ENCODE measurements at regions not wholly inside any gene's neighbourhood (a gene's known extent, or its start where the extent isn't known, plus 50 kb on each side); places are given as distances from the start of the nearest gene placed in this dataset.

GRCh38 chr14:71658261-71658860, 273.9 kb upstream of the RGS6 start:
- no peaks in the 10 kb centered on the region for H3K9me3 ChIP-seq (replicated peaks; ENCODE audit: control insufficient read depth, insufficient read depth, low read depth, low read length)
- H3K4me3 ChIP-seq = no peak overlapping the region
- H3K27me3 ChIP-seq (ENCODE audit: control insufficient read depth in 2 of 2, insufficient read depth in 2 of 2, low read length in 2 of 2) = no peaks in the 10 kb centered on the region
- H3K4me1 ChIP-seq (replicated peaks in 1 of 2; ENCODE audit: control insufficient read depth in 2 of 2, insufficient read depth in 2 of 2, low read length in 2 of 2) = no peaks in the 10 kb centered on the region
- no peak overlapping the region for H2AFZ ChIP-seq (ENCODE audit: low read depth, low read length)
- no peaks in the 10 kb centered on the region for H3K79me2 ChIP-seq (ENCODE audit: control insufficient read depth, insufficient read depth, low read length)
- in situ Hi-C loops (cut with MboI) (no loop called here), intact Hi-C loops (cut with micrococcal nuclease) (no loop called here)
- no peak for TF ChIP-seq ZNF12 (CRISPR knock-in tag; IDR thresholded peaks at IDR 0.05)
- H3K9me1 ChIP-seq (ENCODE audit: control insufficient read depth, insufficient read depth, low read length) = no peaks in the 10 kb centered on the region
- no TSS peak for BruUV-seq (replicated peaks)
- ATAC-seq (no peak), DNase-seq (ENCODE audit: extremely low read depth in 1 of 4, low spot score in 3 of 4) (no peak), FAIRE-seq (no peak)
- H3K4me2 ChIP-seq (ENCODE audit: insufficient read depth, low read length) = no peak overlapping the region
- WGBS (ENCODE audit: insufficient coverage, low coverage, missing lambda C conversion rate) = 0% methylated on average over 1 of the region's 2 CpGs
- H3K9ac ChIP-seq (ENCODE audit: insufficient read depth in 1 of 2, low read depth in 2 of 2, low read length in 2 of 2) = no peak overlapping the region
- ChIA-PET CTCF (ENCODE audit: low intra/inter-chr PET ratio) (no interaction called here), POLR2A (interaction anchor here (1.2 kb wide), 1 partner anchor 12 kb away, joined by 3 read pairs; no protein-coding TSS in a partner anchor)
- H3K36me3 ChIP-seq (ENCODE audit: control insufficient read depth, insufficient read depth, low read length) = no peaks in the 10 kb centered on the region
- H4K20me1 ChIP-seq (replicated peaks; ENCODE audit: control insufficient read depth, insufficient read depth, low read length) = no peaks in the 10 kb centered on the region
- H3K27ac ChIP-seq (ENCODE audit: extremely low read depth, low read depth, low read length) = no peak overlapping the region

- no peaks in the 10 kb centered on the region for H3K4me1 ChIP-seq (replicated peaks in 1 of 2; ENCODE audit: control insufficient read depth in 2 of 2, insufficient read depth in 2 of 2, low read length in 2 of 2)
- H3K9ac ChIP-seq (ENCODE audit: insufficient read depth in 1 of 2, low read depth in 2 of 2, low read length in 2 of 2) = no peak overlapping the region
- H3K4me3 ChIP-seq = no peak overlapping the region
- no peak for ATAC-seq
- DNase-seq (ENCODE audit: extremely low read depth in 1 of 4, low spot score in 3 of 4) = no peak
- no peaks in the 10 kb centered on the region for H3K36me3 ChIP-seq (ENCODE audit: control insufficient read depth, insufficient read depth, low read length)
- POLR2A ChIA-PET = interaction anchor here (1.2 kb wide), 1 partner anchor 11 kb away, joined by 3 read pairs; no protein-coding TSS in a partner anchor
- no peak overlapping the region for H3K27ac ChIP-seq (ENCODE audit: extremely low read depth, low read depth, low read length)
- CTCF ChIA-PET (ENCODE audit: low intra/inter-chr PET ratio) = no interaction called here
- H3K9me1 ChIP-seq (ENCODE audit: control insufficient read depth, insufficient read depth, low read length) = no peaks in the 10 kb centered on the region
- no peaks in the 10 kb centered on the region for H4K20me1 ChIP-seq (replicated peaks; ENCODE audit: control insufficient read depth, insufficient read depth, low read length)
- no peaks in the 10 kb centered on the region for H3K79me2 ChIP-seq (ENCODE audit: control insufficient read depth, insufficient read depth, low read length)
- no peaks in the 10 kb centered on the region for H3K27me3 ChIP-seq (ENCODE audit: control insufficient read depth in 2 of 2, insufficient read depth in 2 of 2, low read length in 2 of 2)
- H2AFZ ChIP-seq (ENCODE audit: low read depth, low read length) = no peak overlapping the region
- in situ Hi-C loops (cut with MboI) (no loop called here), intact Hi-C loops (cut with micrococcal nuclease) (no loop called here)
- BruUV-seq (replicated peaks) = no TSS peak
- FAIRE-seq = no peak
- H3K4me2 ChIP-seq (ENCODE audit: insufficient read depth, low read length) = no peak overlapping the region
- no peaks in the 10 kb centered on the region for H3K9me3 ChIP-seq (replicated peaks; ENCODE audit: control insufficient read depth, insufficient read depth, low read depth, low read length)
- no peak for TF ChIP-seq ZC3H11A (IDR thresholded peaks at IDR 0.05; ENCODE audit: low read depth, low read length)
- no peak for TF ChIP-seq FOXM1 (IDR thresholded peaks at IDR 0.05; ENCODE audit: low read depth)
- TF ChIP-seq FOXM1 (CRISPR knock-in tag; IDR thresholded peaks at IDR 0.05; ENCODE audit: low read depth) = no peak
- no peak for TF ChIP-seq RBM39 (optimal IDR thresholded peaks at IDR 0.05; ENCODE audit: low read depth, low read length)
- no peak for TF ChIP-seq CTCFL (IDR thresholded peaks at IDR 0.05; ENCODE audit: borderline replicate concordance, insufficient read depth, low read depth, low read length, poor library complexity, severe bottlenecking)
- no peak for TF ChIP-seq MCM7 (IDR thresholded peaks at IDR 0.05)
- no peak for TF ChIP-seq HNRNPL (IDR thresholded peaks at IDR 0.05; ENCODE audit: low read depth, low read length)
- no peak for TF ChIP-seq ZNF12 (CRISPR knock-in tag; IDR thresholded peaks at IDR 0.05)
- TF ChIP-seq ZNF444 (CRISPR knock-in tag; IDR thresholded peaks at IDR 0.05) = no peak
- TF ChIP-seq HES1 (IDR thresholded peaks at IDR 0.05; ENCODE audit: low read depth) = no peak
- no peak for TF ChIP-seq MLLT1 (IDR thresholded peaks at IDR 0.05)
- no peak for TF ChIP-seq ZSCAN29 (IDR thresholded peaks at IDR 0.05)
Observed at GRCh38 chr14:71659159-71659558, 273.1 kb upstream of the RGS6 start.

Measured in K562 (cell line).